Fibroblast of skin of right quadriceps (primary cell): ENCODE measurements at regions not wholly inside any gene's neighbourhood (a gene's known extent, or its start where the extent isn't known, plus 50 kb on each side); places are given as distances from the start of the nearest gene placed in this dataset.
A peak's percentile ranks its signal among the peaks of the same experiment; 100 is the strongest.

Experiments used
- DNase-seq: peaks from one replicate; pipeline ENCODE4 v3.0.0-alpha.2; 2013

GRCh38 chr5:174293006-174293405 lies 247.5 kb downstream of the NSG2 start:
- no peak for DNase-seq

GRCh38 chr5:174293481-174293880 lies 248.0 kb downstream of the NSG2 start:
- no peak for DNase-seq

GRCh38 chr5:174294891-174295620 lies 249.6 kb downstream of the NSG2 start:
- no peak for DNase-seq

- no peak for DNase-seq
Measured at GRCh38 chr5:174295702-174296436, 250.4 kb downstream of the NSG2 start.

GRCh38 chr5:174300118-174300940 lies 254.8 kb downstream of the NSG2 start:
- DNase-seq = no peak

GRCh38 chr5:174300941-174301761 lies 255.6 kb downstream of the NSG2 start:
- no peak for DNase-seq

GRCh38 chr5:174301848-174302625 lies 256.5 kb downstream of the NSG2 start:
- no peak for DNase-seq

GRCh38 chr5:174303035-174303434 lies 257.5 kb downstream of the NSG2 start:
- DNase-seq = no peak

- no peak for DNase-seq
Measured at GRCh38 chr5:174303437-174304045, 258.0 kb downstream of the NSG2 start.

- no peak for DNase-seq
Measured at GRCh38 chr5:174305241-174305681, 259.8 kb downstream of the NSG2 start.

GRCh38 chr5:174306345-174307030 lies 261.0 kb downstream of the NSG2 start:
- peak; percentile 70 for DNase-seq

GRCh38 chr5:174307031-174307408 lies 261.5 kb downstream of the NSG2 start:
- no peak for DNase-seq

GRCh38 chr5:174307656-174308271 lies 262.3 kb downstream of the NSG2 start:
- no peak for DNase-seq

GRCh38 chr5:174309131-174309795 lies 263.8 kb downstream of the NSG2 start:
- DNase-seq = no peak

GRCh38 chr5:174310243-174310642 lies 264.7 kb downstream of the NSG2 start:
- no peak for DNase-seq

- no peak for DNase-seq
Measured at GRCh38 chr5:174310706-174311105, 265.2 kb downstream of the NSG2 start.

- DNase-seq = no peak
Measured at GRCh38 chr5:174311121-174311520, 265.6 kb downstream of the NSG2 start.

- peak; percentile 64 for DNase-seq
Measured at GRCh38 chr5:174311531-174312269, 266.2 kb downstream of the NSG2 start.

- no peak for DNase-seq
Measured at GRCh38 chr5:174312270-174312617, 266.7 kb downstream of the NSG2 start.
